ENCODE measurements at regions not wholly inside any gene's neighbourhood (a gene's known extent, or its start where the extent isn't known, plus 50 kb on each side); places are given as distances from the start of the nearest gene placed in this dataset.

- TF ChIP-seq ARID3A (IDR thresholded peaks at IDR 0.05; ENCODE audit: borderline replicate concordance, low read depth, low read length) (no peak), SIX5 (IDR thresholded peaks at IDR 0.05; ENCODE audit: borderline replicate concordance in 1 of 2, insufficient read depth in 1 of 2, low read depth in 1 of 2, low read length in 2 of 2) (no peak), ESRRA (IDR thresholded peaks at IDR 0.05; ENCODE audit: borderline replicate concordance, low read depth) (no peak), IFI16 (CRISPR knock-in tag; IDR thresholded peaks at IDR 0.05) (no peak)
Observed at GRCh38 chrX:98371994-98372393, 1488.3 kb downstream of the RPA4 start (continued).

GRCh38 chrX:98379134-98379533 is 1495.4 kb downstream of the RPA4 start:
- Histone ChIP-seq H3K9me1 (ENCODE audit: control insufficient read depth, insufficient read depth, low read length) (no peaks in the 10 kb centered on the region), H2AFZ (ENCODE audit: low read depth, low read length) (no peak overlapping the region), H3K27me3 (ENCODE audit: control insufficient read depth in 2 of 2, insufficient read depth in 2 of 2, low read length in 2 of 2) (no peaks in the 10 kb centered on the region), H3K9me3 (replicated peaks; ENCODE audit: control insufficient read depth, insufficient read depth, low read depth, low read length) (no peaks in the 10 kb centered on the region), H4K20me1 (replicated peaks; ENCODE audit: control insufficient read depth, insufficient read depth, low read length) (no peaks in the 10 kb centered on the region), H3K9ac (ENCODE audit: insufficient read depth in 1 of 2, low read depth in 2 of 2, low read length in 2 of 2) (no peak overlapping the region), H3K4me3 (no peak overlapping the region), H3K4me1 (replicated peaks in 1 of 2; ENCODE audit: control insufficient read depth in 2 of 2, insufficient read depth in 2 of 2, low read length in 2 of 2) (no peaks in the 10 kb centered on the region), H3K4me2 (ENCODE audit: insufficient read depth, low read length) (no peak overlapping the region), H3K36me3 (ENCODE audit: control insufficient read depth, insufficient read depth, low read length) (no peaks in the 10 kb centered on the region), H3K27ac (ENCODE audit: extremely low read depth, low read depth, low read length) (no peak overlapping the region), H3K79me2 (ENCODE audit: control insufficient read depth, insufficient read depth, low read length) (no peaks in the 10 kb centered on the region)
- ChIA-PET CTCF (ENCODE audit: low intra/inter-chr PET ratio) (no interaction called here), POLR2A (interaction anchor here (0.6 kb wide), 1 partner anchor 31 kb away, joined by 4 read pairs; no protein-coding TSS in a partner anchor)
- no peak for ATAC-seq
- DNase-seq (ENCODE audit: extremely low read depth in 1 of 4, low spot score in 3 of 4) = peak in 1 of 4 experiments; percentile 0
- BruUV-seq (replicated peaks) = no TSS peak
- no peak for FAIRE-seq
- 0% methylated on average over 3 of the region's 3 CpGs for WGBS (ENCODE audit: insufficient coverage, low coverage, missing lambda C conversion rate)
- intact Hi-C loops (cut with micrococcal nuclease) (no loop called here), in situ Hi-C loops (cut with MboI) (no loop called here)
- TF ChIP-seq ZFX (CRISPR knock-in tag; IDR thresholded peaks at IDR 0.05) (no peak), TSHZ1 (CRISPR knock-in tag; IDR thresholded peaks at IDR 0.05) (no peak), ATF6 (CRISPR knock-in tag; IDR thresholded peaks at IDR 0.05) (no peak)
